ENCODE measurements at regions not wholly inside any gene's neighbourhood (a gene's known extent, or its start where the extent isn't known, plus 50 kb on each side); places are given as distances from the start of the nearest gene placed in this dataset.

GRCh38 chr17:77449908-77450741 lies 309.4 kb downstream of the SEC14L1 start (continued):
- TF ChIP-seq KLF6 (CRISPR knock-in tag; IDR thresholded peaks at IDR 0.05) (no peak; the same call in 1 of the 2 replicates), STAG1 (CRISPR knock-in tag; IDR thresholded peaks at IDR 0.05) (no peak; the same call in 1 of the 2 replicates), KLF13 (CRISPR knock-in tag; IDR thresholded peaks at IDR 0.05) (no peak), ZNF746 (CRISPR knock-in tag; IDR thresholded peaks at IDR 0.05) (0 out of 2 replicates have a peak, but pooled peaks have one; percentile 19), ZFP82 (CRISPR knock-in tag; IDR thresholded peaks at IDR 0.05; ENCODE audit: borderline replicate concordance) (no peak), AGO2 (optimal IDR thresholded peaks at IDR 0.05; ENCODE audit: low read depth, low read length) (peak; percentile 85), NBN (conservative IDR thresholded peaks at IDR 0.05) (no peak), HHEX (CRISPR knock-in tag; IDR thresholded peaks at IDR 0.05) (no peak), ZNF737 (CRISPR knock-in tag; IDR thresholded peaks at IDR 0.05; ENCODE audit: borderline replicate concordance) (peak; percentile 19; the same call in 1 of the 2 replicates), BORCS8-MEF2B (CRISPR knock-in tag; IDR thresholded peaks at IDR 0.05) (peak; percentile 35; the same call in 1 of the 2 replicates), HNRNPH1 (optimal IDR thresholded peaks at IDR 0.05; ENCODE audit: low read depth, low read length) (no peak), ZNF207 (IDR thresholded peaks at IDR 0.05; ENCODE audit: borderline replicate concordance) (no peak), CTCF (CRISPR knock-in tag; IDR thresholded peaks at IDR 0.05) (peak; percentile 34), ATF2 (CRISPR knock-in tag; IDR thresholded peaks at IDR 0.05) (no peak), GATA4 (IDR thresholded peaks at IDR 0.05; ENCODE audit: borderline replicate concordance, low read depth) (no peak), ZNF788 (CRISPR knock-in tag; IDR thresholded peaks at IDR 0.05; ENCODE audit: borderline replicate concordance) (peak; percentile 17), MEF2D (CRISPR knock-in tag; IDR thresholded peaks at IDR 0.05) (no peak; the same call in 1 of the 2 replicates), HDAC6 (IDR thresholded peaks at IDR 0.05; ENCODE audit: low read depth, low read length) (no peak), ZNF260 (CRISPR knock-in tag; IDR thresholded peaks at IDR 0.05; ENCODE audit: borderline replicate concordance, low read depth) (no peak), ZNF781 (CRISPR knock-in tag; IDR thresholded peaks at IDR 0.05; ENCODE audit: borderline replicate concordance, not compliant biosample characterization) (no peak), RCOR2 (CRISPR knock-in tag; IDR thresholded peaks at IDR 0.05) (peak; percentile 2; the same call in 1 of the 2 replicates), SAFB2 (CRISPR knock-in tag; IDR thresholded peaks at IDR 0.05; ENCODE audit: borderline replicate concordance, low read depth) (no peak), ZFY (CRISPR knock-in tag; IDR thresholded peaks at IDR 0.05) (peak; percentile 76), ZBTB38 (CRISPR knock-in tag; IDR thresholded peaks at IDR 0.05) (peak; percentile 41; the same call in 1 of the 2 replicates), RBM22 (optimal IDR thresholded peaks at IDR 0.05; ENCODE audit: low read length) (peak; percentile 6), ATF1 (CRISPR knock-in tag; IDR thresholded peaks at IDR 0.05) (no peak), NFYC (CRISPR knock-in tag; IDR thresholded peaks at IDR 0.05) (no peak)
- TF ChIP-seq, protein P1, sequence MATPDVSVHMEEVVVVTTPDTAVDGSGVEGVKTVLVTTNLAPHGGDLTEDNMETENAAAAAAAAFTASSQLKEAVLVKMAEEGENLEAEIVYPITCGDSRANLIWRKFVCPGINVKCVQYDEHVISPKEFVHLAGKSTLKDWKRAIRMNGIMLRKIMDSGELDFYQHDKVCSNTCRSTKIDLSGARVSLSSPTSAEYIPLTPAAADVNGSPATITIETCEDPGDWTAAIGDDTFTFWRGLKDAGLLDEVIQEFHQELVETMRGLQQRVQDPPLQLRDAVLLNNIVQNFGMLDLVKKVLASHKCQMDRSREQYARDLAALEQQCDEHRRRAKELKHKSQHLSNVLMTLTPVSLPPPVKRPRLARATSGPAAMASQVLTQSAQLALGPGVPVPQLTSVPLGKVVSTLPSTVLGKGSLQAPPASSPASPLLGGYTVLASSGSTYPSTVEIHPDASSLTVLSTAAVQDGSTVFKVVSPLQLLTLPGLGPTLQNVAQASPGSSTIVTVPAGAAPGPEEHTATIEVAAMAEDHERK (CRISPR knock-in tag; IDR thresholded peaks at IDR 0.05; ENCODE audit: low read depth) = no peak

All from HepG2 (cell line).